Liver (tissue), 3 donors: ENCODE measurements at regions not wholly inside any gene's neighbourhood (a gene's known extent, or its start where the extent isn't known, plus 50 kb on each side); places are given as distances from the start of the nearest gene placed in this dataset.

ENCODE experiments used
- CTCF ChIP-seq: fragments of 150-350 bp; IDR thresholded peaks from 2 replicates; pipeline ENCODE4 v1.5.1; 2017; ENCODE audit warnings: improper control_type of control experiment, low read depth, low read length; ENCODE audit not compliant: missing input control
- EGR1 ChIP-seq, 2 donors: IDR thresholded peaks; 2 replicates each; pipeline ENCODE4 v1.6.1; 2016 to 2018; ENCODE audit warnings: antibody characterized with exemption in 2 of 2, low read depth in 2 of 2
- FOXA2 ChIP-seq: IDR thresholded peaks from 2 replicates; pipeline ENCODE4 v1.6.1; 2016; ENCODE audit warnings: antibody characterized with exemption
- GABPA ChIP-seq, 2 donors: IDR thresholded peaks in 1 of 2; conservative IDR thresholded peaks in 1 of 2; 2 replicates each; pipeline ENCODE4 v1.6.1; 2016; ENCODE audit warnings: antibody characterized with exemption in 2 of 2, mild to moderate bottlenecking in 1 of 2, moderate library complexity in 1 of 2
- HNF4A ChIP-seq, 2 donors: conservative IDR thresholded peaks; 2 replicates each; pipeline ENCODE4 v1.6.1; 2016; ENCODE audit warnings: antibody characterized with exemption in 2 of 2, mild to moderate bottlenecking in 2 of 2
- MAX ChIP-seq: IDR thresholded peaks from 2 replicates; pipeline ENCODE4 v1.6.1; 2016; ENCODE audit warnings: antibody characterized with exemption
- RAD21 ChIP-seq, 2 donors: IDR thresholded peaks; 2 replicates each; pipeline ENCODE4 v1.6.1; 2016; ENCODE audit warnings: antibody characterized with exemption in 2 of 2, mild to moderate bottlenecking in 2 of 2
- SP1 ChIP-seq: IDR thresholded peaks from 2 replicates; pipeline ENCODE4 v1.6.1; 2018; ENCODE audit warnings: antibody characterized with exemption, mild to moderate bottlenecking
- TAF1 ChIP-seq: conservative IDR thresholded peaks from 2 replicates; pipeline ENCODE4 v1.6.1; 2016; ENCODE audit warnings: antibody characterized with exemption, mild to moderate bottlenecking
- ZBTB33 ChIP-seq: IDR thresholded peaks from 2 replicates; pipeline ENCODE4 v1.6.1; 2016; ENCODE audit warnings: antibody characterized with exemption
- TF ChIP-seq, protein P1 (sequence below): IDR thresholded peaks from 2 replicates; pipeline ENCODE4 v1.6.1; 2016; ENCODE audit warnings: antibody characterized with exemption, mild to moderate bottlenecking
- TF ChIP-seq, protein P2 (sequence below): IDR thresholded peaks from 2 replicates; pipeline ENCODE4 v1.6.1; 2016; ENCODE audit warnings: antibody characterized with exemption
- donor health status: healthy.
- donor health status: healthy.

DNA sequence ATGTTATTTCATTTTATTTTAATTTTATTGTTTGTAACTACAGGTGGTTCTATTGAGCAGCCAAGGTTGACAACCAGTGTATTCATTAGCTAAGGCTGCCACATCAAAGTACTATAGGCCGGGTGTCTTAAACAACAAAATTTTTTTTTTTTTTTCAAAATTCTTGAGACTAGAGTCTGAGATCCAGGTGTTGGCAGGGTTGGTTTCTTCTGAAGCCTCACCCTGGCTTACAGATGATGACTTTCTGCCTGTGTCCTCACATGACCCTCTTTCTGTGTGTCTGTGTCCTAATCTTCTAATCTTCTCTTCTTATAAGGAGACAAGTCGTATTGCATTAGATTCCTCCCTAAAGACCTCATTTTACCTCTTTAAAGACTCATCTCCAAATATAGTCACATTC, 208.4 kb downstream of the MANEA start:
- TF ChIP-seq CTCF (no peak), RAD21 (IDR thresholded peaks at IDR 0.05) (no peak), ZBTB33 (no peak), GABPA (IDR thresholded peaks at IDR 0.05 in 1 of 2, conservative IDR thresholded peaks at IDR 0.05 in 1 of 2) (no peak), TAF1 (no peak), MAX (no peak), SP1 (no peak), EGR1 (IDR thresholded peaks at IDR 0.05; ENCODE audit: low read depth in 2 of 2) (no peak), HNF4A (conservative IDR thresholded peaks at IDR 0.05) (no peak), FOXA2 (no peak)
- TF ChIP-seq, protein P1, sequence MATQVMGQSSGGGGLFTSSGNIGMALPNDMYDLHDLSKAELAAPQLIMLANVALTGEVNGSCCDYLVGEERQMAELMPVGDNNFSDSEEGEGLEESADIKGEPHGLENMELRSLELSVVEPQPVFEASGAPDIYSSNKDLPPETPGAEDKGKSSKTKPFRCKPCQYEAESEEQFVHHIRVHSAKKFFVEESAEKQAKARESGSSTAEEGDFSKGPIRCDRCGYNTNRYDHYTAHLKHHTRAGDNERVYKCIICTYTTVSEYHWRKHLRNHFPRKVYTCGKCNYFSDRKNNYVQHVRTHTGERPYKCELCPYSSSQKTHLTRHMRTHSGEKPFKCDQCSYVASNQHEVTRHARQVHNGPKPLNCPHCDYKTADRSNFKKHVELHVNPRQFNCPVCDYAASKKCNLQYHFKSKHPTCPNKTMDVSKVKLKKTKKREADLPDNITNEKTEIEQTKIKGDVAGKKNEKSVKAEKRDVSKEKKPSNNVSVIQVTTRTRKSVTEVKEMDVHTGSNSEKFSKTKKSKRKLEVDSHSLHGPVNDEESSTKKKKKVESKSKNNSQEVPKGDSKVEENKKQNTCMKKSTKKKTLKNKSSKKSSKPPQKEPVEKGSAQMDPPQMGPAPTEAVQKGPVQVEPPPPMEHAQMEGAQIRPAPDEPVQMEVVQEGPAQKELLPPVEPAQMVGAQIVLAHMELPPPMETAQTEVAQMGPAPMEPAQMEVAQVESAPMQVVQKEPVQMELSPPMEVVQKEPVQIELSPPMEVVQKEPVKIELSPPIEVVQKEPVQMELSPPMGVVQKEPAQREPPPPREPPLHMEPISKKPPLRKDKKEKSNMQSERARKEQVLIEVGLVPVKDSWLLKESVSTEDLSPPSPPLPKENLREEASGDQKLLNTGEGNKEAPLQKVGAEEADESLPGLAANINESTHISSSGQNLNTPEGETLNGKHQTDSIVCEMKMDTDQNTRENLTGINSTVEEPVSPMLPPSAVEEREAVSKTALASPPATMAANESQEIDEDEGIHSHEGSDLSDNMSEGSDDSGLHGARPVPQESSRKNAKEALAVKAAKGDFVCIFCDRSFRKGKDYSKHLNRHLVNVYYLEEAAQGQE: no peak
- TF ChIP-seq, protein P2, sequence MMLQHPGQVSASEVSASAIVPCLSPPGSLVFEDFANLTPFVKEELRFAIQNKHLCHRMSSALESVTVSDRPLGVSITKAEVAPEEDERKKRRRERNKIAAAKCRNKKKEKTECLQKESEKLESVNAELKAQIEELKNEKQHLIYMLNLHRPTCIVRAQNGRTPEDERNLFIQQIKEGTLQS: no peak
